ENCODE measurements at regions not wholly inside any gene's neighbourhood (a gene's known extent, or its start where the extent isn't known, plus 50 kb on each side); places are given as distances from the start of the nearest gene placed in this dataset.

DNA sequence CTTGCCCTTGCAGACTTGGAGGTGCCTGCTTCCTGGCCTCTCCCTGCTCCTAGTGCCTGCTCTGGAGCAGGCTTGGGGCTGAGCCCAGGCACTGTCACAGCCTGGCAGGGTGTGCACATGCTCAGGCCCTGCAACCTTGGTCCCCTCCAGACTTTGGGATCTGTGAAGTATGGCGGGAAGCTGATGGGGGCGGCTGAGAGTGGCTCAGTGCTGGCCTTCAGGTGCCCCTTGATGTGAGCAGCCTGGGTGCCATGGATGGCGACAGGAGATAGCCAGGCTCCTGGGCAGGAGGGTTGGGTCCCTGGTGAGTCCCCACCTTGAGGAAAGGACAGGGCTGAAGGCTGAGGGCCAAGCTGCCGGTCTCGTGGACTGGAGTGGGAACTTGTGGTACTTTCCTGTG lies 700.4 kb upstream of the KCND2 start:
- TF ChIP-seq ZNF70 (CRISPR knock-in tag; IDR thresholded peaks at IDR 0.05): no peak
- TF ChIP-seq TOX (CRISPR knock-in tag; IDR thresholded peaks at IDR 0.05; ENCODE audit: borderline replicate concordance): no peak
- TF ChIP-seq, protein P1, sequence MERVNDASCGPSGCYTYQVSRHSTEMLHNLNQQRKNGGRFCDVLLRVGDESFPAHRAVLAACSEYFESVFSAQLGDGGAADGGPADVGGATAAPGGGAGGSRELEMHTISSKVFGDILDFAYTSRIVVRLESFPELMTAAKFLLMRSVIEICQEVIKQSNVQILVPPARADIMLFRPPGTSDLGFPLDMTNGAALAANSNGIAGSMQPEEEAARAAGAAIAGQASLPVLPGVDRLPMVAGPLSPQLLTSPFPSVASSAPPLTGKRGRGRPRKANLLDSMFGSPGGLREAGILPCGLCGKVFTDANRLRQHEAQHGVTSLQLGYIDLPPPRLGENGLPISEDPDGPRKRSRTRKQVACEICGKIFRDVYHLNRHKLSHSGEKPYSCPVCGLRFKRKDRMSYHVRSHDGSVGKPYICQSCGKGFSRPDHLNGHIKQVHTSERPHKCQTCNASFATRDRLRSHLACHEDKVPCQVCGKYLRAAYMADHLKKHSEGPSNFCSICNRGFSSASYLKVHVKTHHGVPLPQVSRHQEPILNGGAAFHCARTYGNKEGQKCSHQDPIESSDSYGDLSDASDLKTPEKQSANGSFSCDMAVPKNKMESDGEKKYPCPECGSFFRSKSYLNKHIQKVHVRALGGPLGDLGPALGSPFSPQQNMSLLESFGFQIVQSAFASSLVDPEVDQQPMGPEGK (CRISPR knock-in tag; IDR thresholded peaks at IDR 0.05; ENCODE audit: borderline replicate concordance): no peak
- no peak for TF ChIP-seq TSHZ2 (CRISPR knock-in tag; IDR thresholded peaks at IDR 0.05)
- no peak for TF ChIP-seq ARNTL (CRISPR knock-in tag; IDR thresholded peaks at IDR 0.05; ENCODE audit: borderline replicate concordance, low read depth)
- no peak for TF ChIP-seq RARB (CRISPR knock-in tag; IDR thresholded peaks at IDR 0.05)
- no peak for TF ChIP-seq PPARA (CRISPR knock-in tag; IDR thresholded peaks at IDR 0.05; ENCODE audit: borderline replicate concordance)
- no peak for TF ChIP-seq SNAI2 (CRISPR knock-in tag; IDR thresholded peaks at IDR 0.05)

Measured in SK-N-SH treated with all-trans-retinoic acid at 6 μM for 48 hours (cell line).